GM23248 (cell line): ENCODE measurements at regions not wholly inside any gene's neighbourhood (a gene's known extent, or its start where the extent isn't known, plus 50 kb on each side); places are given as distances from the start of the nearest gene placed in this dataset.

Source experiments
- EZH2 ChIP-seq: fragments of 200-600 bp; sonication (generic); IDR thresholded peaks from 2 replicates; pipeline ENCODE4 v1.6.1; 2018; ENCODE audit warnings: antibody characterized with exemption, mild to moderate bottlenecking; ENCODE audit not compliant: insufficient read depth, poor library complexity, severe bottlenecking
- EZH2phosphoT487 ChIP-seq: fragments of 200-600 bp; sonication (generic); IDR thresholded peaks from 2 replicates; pipeline ENCODE4 v1.6.1; 2018; ENCODE audit warnings: antibody characterized with exemption, moderate library complexity, mild to moderate bottlenecking, low read depth; ENCODE audit not compliant: insufficient read depth

GRCh38 chr12:58655375-58655774 lies 264.9 kb downstream of the LRIG3 start:
- TF ChIP-seq EZH2 (no peak), EZH2phosphoT487 (no peak)
